Transverse colon (tissue), 4 donors: ENCODE measurements at regions not wholly inside any gene's neighbourhood (a gene's known extent, or its start where the extent isn't known, plus 50 kb on each side); places are given as distances from the start of the nearest gene placed in this dataset.

ENCODE experiments used
- CTCF ChIP-seq, 5 experiments: fragments of 200-600 bp in 3 of 5; fragments of 450-650 bp in 2 of 5; sonication (generic) in 3 of 5; IDR thresholded peaks; 1 replicate in 2 of 5; 2 replicates in 3 of 5; pipeline ENCODE4 v1.5.1; 2016 to 2017; ENCODE audit warnings: antibody characterized with exemption in 5 of 5, inconsistent platforms in 3 of 5, mild to moderate bottlenecking in 2 of 5, moderate library complexity in 1 of 5
- EP300 ChIP-seq: sonication (generic); formaldehyde crosslinking; IDR thresholded peaks from one replicate; pipeline ENCODE4 v1.6.1; 2017; ENCODE audit warnings: antibody characterized with exemption, low read depth
- POLR2A ChIP-seq: fragments of 450-650 bp; IDR thresholded peaks from one replicate; pipeline ENCODE4 v1.6.1; 2016; ENCODE audit warnings: antibody characterized with exemption, mild to moderate bottlenecking, moderate library complexity
- POLR2AphosphoS5 ChIP-seq, 3 donors: sonication (generic); formaldehyde crosslinking; IDR thresholded peaks; one replicate each; pipeline ENCODE4 v1.6.1; 2016; ENCODE audit warnings: antibody characterized with exemption in 3 of 3

- TF ChIP-seq POLR2AphosphoS5 (IDR thresholded peaks at IDR 0.05) = no peak
- no peak for TF ChIP-seq CTCF (IDR thresholded peaks at IDR 0.05)
- TF ChIP-seq POLR2A = no peak
- no peak for TF ChIP-seq EP300
These were observed 152.6 kb upstream of the EGFLAM start for GRCh38 chr5:38105801-38106200.
